HK-2 (cell line): ENCODE measurements at regions not wholly inside any gene's neighbourhood (a gene's known extent, or its start where the extent isn't known, plus 50 kb on each side); places are given as distances from the start of the nearest gene placed in this dataset.
"Not testable (repeated sequence)": the region's sequence is repeated elsewhere in the genome, so short reads cannot be mapped to it uniquely, and the experiment has no call there.

Experiments
- DNase-seq: peaks from one replicate; pipeline ENCODE4 v3.0.0-alpha.2; 2018; ENCODE audit not compliant: unreplicated experiment

GRCh38 chr3:55158345-55158744, 230.5 kb upstream of the LRTM1 start:
- DNase-seq: no peak

- no peak for DNase-seq
Measured at GRCh38 chr3:55157731-55158130, 229.9 kb upstream of the LRTM1 start.

- DNase-seq: no peak
Measured at GRCh38 chr3:55156851-55157650, 229.2 kb upstream of the LRTM1 start.

DNA sequence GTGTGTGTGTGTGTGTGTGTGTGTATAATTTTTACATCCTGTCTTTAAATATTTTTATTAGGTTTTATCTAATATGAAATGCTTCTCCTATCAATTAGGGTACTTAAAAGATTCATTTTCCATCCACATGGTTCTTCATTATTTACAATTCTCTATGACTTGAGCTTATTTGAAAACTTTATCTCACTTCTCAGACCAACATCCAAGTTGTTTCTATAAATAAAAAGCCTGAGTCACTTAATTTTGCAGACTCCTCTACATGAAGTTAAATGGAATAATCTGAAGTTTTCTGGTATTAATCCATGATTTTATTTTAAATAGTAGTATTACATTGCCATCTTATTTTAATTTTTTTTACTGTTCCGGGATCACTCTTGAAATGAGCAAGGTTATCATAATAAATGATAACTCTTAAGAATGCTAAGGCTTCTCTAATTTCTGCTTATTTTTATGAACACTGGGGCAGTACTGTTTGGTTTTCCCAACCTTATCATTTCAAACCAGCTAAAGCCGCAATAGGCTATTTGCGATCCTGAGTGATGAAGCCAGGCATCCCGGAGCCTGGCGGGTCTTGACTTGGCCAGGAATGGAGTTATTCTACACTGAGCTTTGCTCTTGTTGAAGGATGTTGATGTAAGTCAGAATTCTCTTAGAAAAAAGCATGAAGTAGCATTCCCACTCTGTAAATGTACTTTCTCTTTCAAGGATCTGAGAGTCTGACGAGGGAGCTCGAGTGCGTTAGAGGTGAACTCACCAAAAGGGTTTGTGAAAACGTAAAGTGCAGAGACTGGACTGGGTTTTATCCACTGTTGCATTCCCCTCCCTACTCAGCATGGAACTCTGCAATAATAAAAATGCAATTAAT, 220.2 kb upstream of the LRTM1 start:
- no peak for DNase-seq

GRCh38 chr3:55147406-55147805, 219.5 kb upstream of the LRTM1 start:
- no peak for DNase-seq

DNA sequence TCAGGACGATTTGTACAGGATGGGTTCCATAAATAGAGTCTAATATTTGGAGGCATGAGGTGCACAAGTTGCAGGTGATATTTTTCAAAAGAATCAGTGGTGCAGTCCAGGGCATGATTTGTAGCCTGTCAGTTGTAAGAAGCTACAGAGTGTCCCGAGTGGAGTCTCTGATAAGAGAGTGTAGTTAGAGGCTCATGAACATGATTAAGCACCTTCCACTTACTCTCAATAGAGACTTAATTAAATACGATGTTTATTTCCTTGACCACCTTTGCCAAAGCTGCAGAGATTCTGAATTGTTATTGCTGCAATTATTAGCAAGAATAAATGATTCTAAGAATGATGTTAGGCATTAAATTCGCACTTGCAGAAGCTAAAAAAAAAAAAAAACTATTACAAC, 218.4 kb upstream of the LRTM1 start:
- DNase-seq: no peak

DNA sequence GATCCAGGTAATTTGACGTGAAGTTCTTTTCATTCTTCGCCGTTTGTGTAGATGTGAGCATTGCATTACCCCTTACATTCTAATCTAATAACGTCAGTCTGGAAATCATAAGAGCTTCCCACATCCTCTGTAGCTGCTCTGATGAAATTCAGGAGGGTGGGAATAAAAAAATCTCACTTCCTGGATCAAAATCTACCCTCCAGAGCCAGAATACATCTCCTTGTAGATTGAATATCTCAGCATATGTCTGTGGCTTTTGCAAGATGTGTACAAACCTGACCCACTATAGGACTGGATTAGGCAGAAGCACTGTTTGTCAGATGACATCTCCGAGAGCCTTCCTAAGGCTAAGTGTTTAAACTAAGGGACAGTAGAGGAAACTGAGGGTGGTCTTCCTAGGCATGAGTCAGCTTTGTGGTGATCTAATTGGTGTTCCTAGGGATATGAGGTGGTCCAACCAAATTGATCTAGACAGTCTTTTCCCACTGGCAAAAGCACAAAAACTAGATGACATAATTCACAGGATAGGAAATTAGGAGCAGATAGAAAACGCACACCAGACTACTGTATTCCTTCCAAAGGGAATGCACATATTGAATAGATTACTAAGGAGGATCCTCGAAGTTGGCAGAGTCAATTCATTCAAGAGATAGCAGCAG, 216.3 kb upstream of the LRTM1 start:
- DNase-seq: no peak

DNA sequence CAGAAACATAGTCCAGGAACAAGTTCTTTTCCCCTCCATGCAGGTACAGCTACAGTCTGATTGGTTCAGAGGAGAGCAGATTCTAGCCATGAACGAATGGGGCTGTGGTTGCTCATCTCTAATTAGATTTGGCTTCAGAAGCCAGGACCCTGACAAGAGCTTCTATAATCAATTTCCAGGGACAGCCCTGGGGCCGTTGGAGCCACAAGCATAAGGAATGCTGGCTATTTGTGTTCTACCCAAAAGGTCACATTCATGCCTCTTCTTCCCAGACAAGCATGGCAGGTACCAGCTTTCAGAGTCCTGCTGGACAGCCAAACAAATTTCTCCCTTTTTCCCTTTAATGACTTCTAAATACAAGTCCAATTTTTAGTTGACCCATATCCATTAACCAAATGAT, 215.5 kb upstream of the LRTM1 start:
- no peak for DNase-seq

DNA sequence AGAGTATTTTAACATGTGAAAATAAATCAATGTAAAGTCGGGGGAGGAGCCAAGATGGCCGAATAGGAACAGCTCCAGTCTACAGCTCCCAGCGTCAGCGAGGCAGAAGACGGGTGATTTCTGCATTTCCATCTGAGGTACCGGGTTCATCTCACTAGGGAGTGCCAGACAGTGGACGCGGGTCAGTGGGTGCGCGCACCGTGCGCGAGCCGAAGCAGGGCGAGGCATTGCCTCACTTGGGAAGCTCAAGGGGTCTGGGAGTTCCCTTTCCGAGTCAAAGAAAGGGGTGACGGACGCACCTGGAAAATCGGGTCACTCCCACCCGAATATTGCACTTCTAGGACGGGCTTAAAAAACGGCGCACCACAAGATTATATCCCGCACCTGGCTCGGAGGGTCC, 208.4 kb upstream of the LRTM1 start:
- DNase-seq: not testable (repeated sequence)

DNA sequence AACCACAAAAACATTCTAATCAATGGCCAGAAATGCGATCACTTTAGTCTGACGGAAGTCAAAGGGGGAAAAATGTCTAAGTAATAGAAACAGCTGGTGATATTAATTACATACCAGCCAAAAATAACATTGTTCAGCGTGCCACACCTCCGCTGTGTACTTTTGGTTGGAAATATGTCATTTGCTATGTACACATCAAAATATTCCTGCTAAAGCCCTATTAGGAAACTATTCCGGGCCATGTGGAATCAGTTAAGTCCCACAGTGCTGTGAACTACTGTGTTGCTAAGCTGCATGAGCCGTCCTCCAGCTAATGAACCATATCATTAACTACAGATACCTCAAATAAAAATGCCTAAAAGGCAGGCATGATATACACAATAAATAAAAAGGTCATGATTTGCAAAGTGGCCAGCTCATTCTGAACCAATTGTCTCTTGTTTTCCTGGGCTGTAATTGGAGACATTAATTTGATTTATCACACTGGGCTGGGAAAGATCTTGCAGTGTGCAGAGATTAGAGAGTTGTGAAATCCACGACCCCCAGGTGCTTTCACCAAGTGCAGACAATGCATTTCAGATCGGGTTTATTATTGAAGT, 200.5 kb upstream of the LRTM1 start:
- DNase-seq: no peak

- DNase-seq: no peak
Measured at GRCh38 chr3:55127565-55127964, 199.7 kb upstream of the LRTM1 start.

- DNase-seq: no peak
Measured at GRCh38 chr3:55124371-55124770, 196.5 kb upstream of the LRTM1 start.
